Liver (tissue), 8 donors: ENCODE measurements at regions not wholly inside any gene's neighbourhood (a gene's known extent, or its start where the extent isn't known, plus 50 kb on each side); places are given as distances from the start of the nearest gene placed in this dataset.

ENCODE experiments used
- DNase-seq: peaks from one replicate; pipeline ENCODE4 v3.0.0-alpha.2; 2017; ENCODE audit warnings: low spot score
- H3K27ac ChIP-seq, 2 donors: one replicate each; pipeline ENCODE4 v1.7.0; 2013; ENCODE audit warnings: inconsistent platforms in 2 of 2, low read length in 2 of 2, control low read depth in 1 of 2, low read depth in 1 of 2, mild to moderate bottlenecking in 1 of 2
- H3K27me3 ChIP-seq, 4 donors: one replicate each; pipeline versions ENCODE4 v1.6.1 to v1.7.0; 2013; ENCODE audit warnings: low read length in 3 of 4, inconsistent platforms in 1 of 4, mild to moderate bottlenecking in 1 of 4, moderate library complexity in 1 of 4; ENCODE audit not compliant: control insufficient read depth in 4 of 4, insufficient read depth in 4 of 4
- H3K36me3 ChIP-seq, 4 donors: one replicate each; pipeline versions ENCODE4 v1.6.1 to v1.7.0; 2013; ENCODE audit warnings: low read length in 3 of 4, mild to moderate bottlenecking in 3 of 4, low read depth in 1 of 4, moderate library complexity in 1 of 4; ENCODE audit not compliant: control insufficient read depth in 4 of 4, insufficient read depth in 3 of 4
- H3K4me1 ChIP-seq, 4 donors: one replicate each; pipeline versions ENCODE4 v1.6.1 to v1.7.0; 2013; ENCODE audit warnings: low read length in 3 of 4, mild to moderate bottlenecking in 3 of 4, moderate library complexity in 1 of 4; ENCODE audit not compliant: control insufficient read depth in 4 of 4, insufficient read depth in 4 of 4
- H3K4me3 ChIP-seq, 3 donors: one replicate each; pipeline versions ENCODE4 v1.6.1 to v1.7.0; 2013; ENCODE audit warnings: low read length in 3 of 3, control low read depth in 1 of 3, low read depth in 1 of 3, mild to moderate bottlenecking in 1 of 3
- H3K9ac ChIP-seq, 2 donors: one replicate each; pipeline ENCODE4 v1.7.0; 2013; ENCODE audit warnings: low read length in 2 of 2, mild to moderate bottlenecking in 2 of 2, moderate library complexity in 2 of 2, control low read depth in 1 of 2, low read depth in 1 of 2
- H3K9me3 ChIP-seq, 4 donors: one replicate each; pipeline versions ENCODE4 v1.6.1 to v1.7.0; 2013; ENCODE audit warnings: low read length in 3 of 4; ENCODE audit not compliant: control insufficient read depth in 4 of 4
- ATF3 ChIP-seq: IDR thresholded peaks from 2 replicates; pipeline ENCODE4 v1.6.1; 2016; ENCODE audit warnings: antibody characterized with exemption
- CTCF ChIP-seq: fragments of 150-350 bp; IDR thresholded peaks from 2 replicates; pipeline ENCODE4 v1.5.1; 2017; ENCODE audit warnings: improper control_type of control experiment, low read depth, low read length; ENCODE audit not compliant: missing input control
- EGR1 ChIP-seq, 2 donors: IDR thresholded peaks; 2 replicates each; pipeline ENCODE4 v1.6.1; 2016 to 2018; ENCODE audit warnings: antibody characterized with exemption in 2 of 2, low read depth in 2 of 2
- FOXA1 ChIP-seq: IDR thresholded peaks from 2 replicates; pipeline ENCODE4 v1.6.1; 2016; ENCODE audit warnings: antibody characterized with exemption
- FOXA2 ChIP-seq: IDR thresholded peaks from 2 replicates; pipeline ENCODE4 v1.6.1; 2016; ENCODE audit warnings: antibody characterized with exemption
- GABPA ChIP-seq, 2 donors: IDR thresholded peaks in 1 of 2; conservative IDR thresholded peaks in 1 of 2; 2 replicates each; pipeline ENCODE4 v1.6.1; 2016; ENCODE audit warnings: antibody characterized with exemption in 2 of 2, mild to moderate bottlenecking in 1 of 2, moderate library complexity in 1 of 2
- HNF4A ChIP-seq, 2 donors: conservative IDR thresholded peaks; 2 replicates each; pipeline ENCODE4 v1.6.1; 2016; ENCODE audit warnings: antibody characterized with exemption in 2 of 2, mild to moderate bottlenecking in 2 of 2
- HNF4G ChIP-seq: IDR thresholded peaks from 2 replicates; pipeline ENCODE4 v1.6.1; 2016; ENCODE audit warnings: antibody characterized with exemption
- JUND ChIP-seq, 2 donors: IDR thresholded peaks; 2 replicates each; pipeline ENCODE4 v1.6.1; 2016; ENCODE audit warnings: antibody characterized with exemption in 2 of 2
- MAX ChIP-seq: IDR thresholded peaks from 2 replicates; pipeline ENCODE4 v1.6.1; 2016; ENCODE audit warnings: antibody characterized with exemption
- RAD21 ChIP-seq, 2 donors: IDR thresholded peaks; 2 replicates each; pipeline ENCODE4 v1.6.1; 2016; ENCODE audit warnings: antibody characterized with exemption in 2 of 2, mild to moderate bottlenecking in 2 of 2
- REST ChIP-seq: IDR thresholded peaks from 2 replicates; pipeline ENCODE4 v1.6.1; 2016; ENCODE audit warnings: antibody characterized with exemption, mild to moderate bottlenecking
- RXRA ChIP-seq, 2 donors: IDR thresholded peaks; 2 replicates each; pipeline ENCODE4 v1.6.1; 2017 to 2018; ENCODE audit warnings: antibody characterized with exemption in 2 of 2, mild to moderate bottlenecking in 1 of 2
- SP1 ChIP-seq: IDR thresholded peaks from 2 replicates; pipeline ENCODE4 v1.6.1; 2018; ENCODE audit warnings: antibody characterized with exemption, mild to moderate bottlenecking
- TAF1 ChIP-seq: conservative IDR thresholded peaks from 2 replicates; pipeline ENCODE4 v1.6.1; 2016; ENCODE audit warnings: antibody characterized with exemption, mild to moderate bottlenecking
- YY1 ChIP-seq: IDR thresholded peaks from 2 replicates; pipeline ENCODE4 v1.6.1; 2016; ENCODE audit warnings: antibody characterized with exemption, mild to moderate bottlenecking
- ZBTB33 ChIP-seq: IDR thresholded peaks from 2 replicates; pipeline ENCODE4 v1.6.1; 2016; ENCODE audit warnings: antibody characterized with exemption
- WGBS: extraction: QIAGEN DNeasy Blood & Tissue Kit; methylation state at CpG from one replicate; pipeline ENCODE4 v1.1.7; 2013; 5-methylcytosine and 5-hydroxymethylcytosine counted together
- donor health status: healthy.
- donor health status: healthy.
- donor health status: healthy.
- donor health status: healthy.
- donor health status: healthy.

GRCh38 chr3:159584421-159584820, 404.2 kb upstream of the IL12A start:
- H3K27me3 ChIP-seq, result no peaks in the 10 kb centered on the region
- DNase-seq, result no peak
- no peak overlapping the region for H3K4me3 ChIP-seq
- 68% methylated on average over 3 of the region's 3 CpGs for WGBS
- H3K9me3 ChIP-seq, result no peaks in the 10 kb centered on the region
- no peak for TF ChIP-seq HNF4G
- no peak for TF ChIP-seq ATF3
- TF ChIP-seq SP1, result no peak
- no peak for TF ChIP-seq TAF1
- no peak for TF ChIP-seq FOXA2
- TF ChIP-seq EGR1 (IDR thresholded peaks at IDR 0.05; ENCODE audit: low read depth in 2 of 2), result no peak
- TF ChIP-seq RAD21 (IDR thresholded peaks at IDR 0.05), result no peak
- TF ChIP-seq REST, result no peak
- no peak for TF ChIP-seq RXRA (IDR thresholded peaks at IDR 0.05)
- no peak for TF ChIP-seq CTCF
- no peak for TF ChIP-seq MAX
- TF ChIP-seq FOXA1, result no peak
- TF ChIP-seq ZBTB33, result no peak
- TF ChIP-seq GABPA (IDR thresholded peaks at IDR 0.05 in 1 of 2, conservative IDR thresholded peaks at IDR 0.05 in 1 of 2), result no peak
- TF ChIP-seq HNF4A (conservative IDR thresholded peaks at IDR 0.05), result no peak
- no peak for TF ChIP-seq YY1
- TF ChIP-seq JUND (IDR thresholded peaks at IDR 0.05), result no peak
- no peak overlapping the region for H3K9ac ChIP-seq
- H3K4me1 ChIP-seq, result no peaks in the 10 kb centered on the region
- H3K36me3 ChIP-seq, result no peaks in the 10 kb centered on the region
- no peak overlapping the region for H3K27ac ChIP-seq
